NCI-H1436 (cell line): ENCODE measurements at regions not wholly inside any gene's neighbourhood (a gene's known extent, or its start where the extent isn't known, plus 50 kb on each side); places are given as distances from the start of the nearest gene placed in this dataset.

ENCODE experiments used
- DNase-seq: peaks from one replicate; lab custom pipeline; 2025; lab: John Stamatoyannopoulos, UW

GRCh38 chr1:219476116-219476515, 136.8 kb downstream of the ZC3H11B start:
- DNase-seq: no peak

GRCh38 chr1:219472596-219472995, 140.3 kb downstream of the ZC3H11B start:
- DNase-seq: no peak

- DNase-seq: no peak
Observed at GRCh38 chr1:219467524-219467923, 145.4 kb downstream of the ZC3H11B start.

- DNase-seq: no peak
Observed at GRCh38 chr1:219466766-219467165, 146.1 kb downstream of the ZC3H11B start.

- no peak for DNase-seq
Observed at GRCh38 chr1:219465212-219466093, 147.5 kb downstream of the ZC3H11B start.

- no peak for DNase-seq
Observed at GRCh38 chr1:219463636-219464035, 149.3 kb downstream of the ZC3H11B start.

- no peak for DNase-seq
Observed at GRCh38 chr1:219461981-219462400, 150.9 kb downstream of the ZC3H11B start.

- DNase-seq: no peak
Observed at GRCh38 chr1:219460896-219461815, 151.7 kb downstream of the ZC3H11B start.

DNA sequence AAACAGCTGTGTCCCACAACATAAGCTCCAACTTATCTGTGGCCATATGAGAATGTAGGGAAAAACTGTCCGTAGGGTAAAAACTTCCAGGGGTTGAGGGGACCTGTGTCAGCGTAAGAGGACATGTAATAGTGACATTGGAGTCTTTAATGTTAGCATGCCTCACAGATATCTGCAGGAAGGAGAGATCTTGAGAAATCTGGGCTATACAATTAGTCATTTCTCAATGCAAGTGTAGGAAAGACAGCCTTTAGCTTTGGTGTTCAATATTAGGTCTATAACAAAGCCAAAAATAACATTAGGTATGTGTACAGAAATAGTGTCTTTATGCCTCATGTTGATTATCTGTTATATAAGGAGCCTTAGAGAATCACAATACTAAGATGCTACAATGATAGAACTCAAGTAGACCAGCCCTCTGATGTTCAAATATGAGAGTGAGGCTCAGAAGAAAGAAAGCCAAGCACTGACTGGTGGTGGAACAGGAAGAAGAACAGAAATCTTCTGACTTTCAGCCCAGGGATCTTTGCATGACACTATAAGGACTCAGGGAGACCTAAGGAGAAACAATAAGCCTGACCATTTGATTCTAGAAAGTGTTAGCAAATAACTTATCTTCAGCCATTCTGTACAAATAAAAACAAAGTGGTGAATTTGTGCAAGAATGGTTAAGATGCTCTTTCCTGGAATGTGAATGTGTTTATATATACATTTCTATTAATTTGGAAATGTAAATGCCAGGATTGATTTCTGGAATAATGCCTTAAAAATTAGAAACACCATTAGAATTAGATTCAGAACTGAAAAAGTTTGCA, 152.6 kb downstream of the ZC3H11B start:
- DNase-seq: no peak

DNA sequence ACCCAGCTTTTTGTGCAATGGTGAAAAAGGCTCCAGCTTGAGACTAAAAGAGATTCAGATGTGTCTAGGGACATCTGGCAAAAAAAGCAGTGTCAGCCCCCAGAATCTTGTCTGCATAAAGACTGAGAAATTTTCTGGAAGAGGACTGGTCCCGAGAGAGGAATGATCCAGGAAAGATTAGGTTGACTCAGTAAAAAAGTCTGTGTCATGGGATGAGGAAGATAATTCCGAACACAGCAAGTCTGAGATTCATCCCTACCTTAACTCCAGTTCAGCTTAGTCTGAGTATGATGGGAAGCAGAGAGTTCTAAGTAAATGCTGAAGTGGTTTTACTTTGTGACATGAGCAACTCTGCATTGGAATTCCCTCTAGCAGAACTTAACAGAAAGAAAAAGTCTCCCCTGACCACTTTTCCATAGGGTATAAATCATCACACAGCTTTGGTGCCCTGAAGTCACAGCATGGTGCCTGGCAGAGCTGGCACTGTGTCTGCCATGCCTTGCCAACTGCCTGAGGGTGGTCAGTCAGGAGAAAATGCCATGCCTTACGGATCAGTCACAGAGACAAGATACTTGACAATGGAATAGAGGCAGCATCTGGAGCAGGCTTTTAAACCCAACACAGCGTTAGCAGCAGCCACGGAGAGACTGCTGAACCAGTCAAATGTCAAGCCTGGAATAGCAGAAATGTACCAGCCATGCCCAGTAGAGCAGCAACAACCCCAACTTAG, 153.4 kb downstream of the ZC3H11B start:
- DNase-seq: no peak

GRCh38 chr1:219446288-219446687, 166.6 kb downstream of the ZC3H11B start:
- no peak for DNase-seq

DNA sequence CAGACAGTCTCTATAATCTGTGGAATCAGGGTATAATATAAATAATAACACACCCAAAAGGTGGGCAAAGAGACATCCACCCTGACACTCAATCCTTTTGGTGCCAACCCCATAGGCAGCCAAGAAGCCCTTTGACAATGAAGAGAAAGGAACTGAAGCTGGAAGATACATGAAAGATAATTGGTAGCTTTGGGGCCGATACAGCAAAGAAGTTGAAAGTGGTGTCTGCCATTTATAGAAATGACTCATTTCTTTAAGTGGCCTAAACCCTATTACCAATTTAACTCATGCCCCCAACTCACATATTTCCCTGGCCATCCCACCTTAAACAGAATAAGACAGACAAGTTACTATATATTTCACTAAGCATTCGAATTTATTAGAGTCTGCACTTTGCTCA, 167.0 kb downstream of the ZC3H11B start:
- DNase-seq: no peak

- DNase-seq: no peak
Observed at GRCh38 chr1:219444474-219444873, 168.4 kb downstream of the ZC3H11B start.

DNA sequence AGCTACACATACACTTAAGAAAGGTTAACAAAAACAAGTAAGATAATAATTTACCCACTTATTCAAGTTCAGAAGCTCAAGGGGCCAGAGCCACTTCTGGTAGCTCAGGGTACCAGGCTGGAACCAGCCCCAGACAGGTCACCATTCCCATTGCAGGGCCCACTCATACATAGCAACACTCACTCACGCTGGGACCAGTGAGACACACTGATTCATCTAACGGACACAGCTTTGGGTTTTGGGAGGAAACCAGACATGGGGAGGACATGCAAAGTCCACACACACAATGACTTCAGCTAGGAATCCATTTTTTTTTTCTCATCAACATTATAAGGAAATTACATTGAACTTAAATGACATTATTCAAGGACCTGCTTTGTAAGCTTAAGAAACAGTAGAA, 169.1 kb downstream of the ZC3H11B start:
- no peak for DNase-seq

DNA sequence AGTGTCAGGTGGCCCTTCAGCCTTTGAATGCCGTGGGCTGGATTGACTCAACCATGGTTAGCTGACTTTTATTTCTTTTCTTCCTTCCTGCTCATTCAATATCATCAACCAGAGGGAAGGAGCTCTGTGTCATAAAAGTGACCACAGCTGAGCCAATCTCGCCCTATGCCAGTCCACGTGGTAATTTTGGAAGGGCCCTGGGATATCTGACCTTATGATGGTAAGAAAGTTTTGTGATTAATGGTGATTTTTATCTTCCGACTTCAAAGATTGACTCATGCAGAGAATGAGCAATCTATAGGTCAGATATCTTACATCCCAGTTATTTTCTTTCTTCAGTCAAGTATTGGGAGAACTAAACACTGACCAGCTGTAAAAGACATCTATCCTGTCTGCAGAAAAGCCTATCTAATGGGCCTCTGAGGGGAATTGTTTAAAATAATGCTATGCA, 170.3 kb downstream of the ZC3H11B start:
- no peak for DNase-seq

GRCh38 chr1:219441884-219442283, 171.0 kb downstream of the ZC3H11B start:
- DNase-seq: no peak

- DNase-seq: no peak
Observed at GRCh38 chr1:219439376-219439775, 173.5 kb downstream of the ZC3H11B start.

DNA sequence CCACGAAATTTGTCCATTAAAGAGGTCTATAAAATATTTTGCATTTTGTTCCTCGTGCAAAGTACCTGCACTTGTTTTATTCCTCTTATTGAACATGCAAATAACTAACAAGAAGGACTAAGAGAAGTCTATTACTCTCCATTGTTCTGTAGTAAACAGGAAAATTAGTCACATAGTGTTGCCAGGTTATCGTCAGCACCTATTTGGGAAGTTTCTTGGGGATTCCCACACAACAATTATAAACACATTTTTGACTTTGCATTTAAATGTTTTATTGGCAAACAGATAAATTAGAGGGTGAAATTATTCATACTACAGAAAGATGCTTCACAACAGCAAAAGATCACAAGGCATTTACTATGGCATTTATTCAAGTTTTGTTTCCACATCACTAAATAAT, 174.5 kb downstream of the ZC3H11B start:
- DNase-seq: no peak

DNA sequence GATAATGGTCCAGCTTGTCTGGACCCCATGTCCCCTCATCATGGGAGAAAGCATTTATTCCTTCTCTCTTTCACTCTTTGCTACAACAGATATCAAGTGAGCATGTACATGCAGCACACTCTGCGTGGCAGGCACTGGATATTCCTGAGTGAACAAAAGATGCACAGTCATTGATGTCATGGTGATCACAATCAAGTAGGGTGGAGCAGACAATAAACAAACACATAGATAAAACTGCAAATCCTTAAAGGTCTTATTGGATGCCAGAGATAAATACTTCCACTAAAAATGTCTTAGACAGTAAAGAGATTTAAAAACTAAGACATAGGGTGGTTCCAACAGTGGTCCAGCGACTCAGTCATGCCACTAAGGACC, 178.0 kb downstream of the ZC3H11B start:
- DNase-seq: no peak

DNA sequence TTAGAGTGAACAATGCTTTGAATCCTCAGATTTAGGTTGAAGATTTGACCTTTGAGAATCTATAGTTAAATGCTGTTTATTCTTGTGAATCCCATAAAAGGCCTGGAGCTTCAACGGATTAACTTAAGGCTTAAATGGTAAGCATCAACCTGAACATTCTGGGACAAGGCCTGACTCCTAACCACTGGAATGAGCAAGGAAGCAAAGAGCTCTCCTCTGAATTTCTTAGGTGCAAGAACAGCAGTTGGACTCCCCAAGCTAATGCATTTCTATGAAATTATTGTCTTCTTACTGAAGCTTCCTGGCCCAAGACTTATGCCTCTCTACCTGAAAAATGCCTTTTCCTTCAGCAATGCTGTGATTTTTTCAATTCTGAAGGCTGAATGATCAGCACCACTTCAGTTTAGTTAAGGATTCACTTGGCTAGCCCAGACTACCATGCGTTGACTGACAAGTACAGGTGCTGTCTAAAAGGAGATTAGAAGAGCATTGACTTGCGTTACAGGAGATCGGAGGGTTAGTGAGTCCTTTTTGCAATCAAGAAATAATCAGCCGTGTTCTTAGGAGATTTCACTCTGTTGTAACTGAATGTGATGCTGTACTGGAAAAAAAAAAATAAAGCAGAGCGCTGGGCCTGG, 178.5 kb downstream of the ZC3H11B start:
- no peak for DNase-seq
